22Rv1 (cell line): ENCODE measurements at regions not wholly inside any gene's neighbourhood (a gene's known extent, or its start where the extent isn't known, plus 50 kb on each side); places are given as distances from the start of the nearest gene placed in this dataset.

Source experiments
- ZFX ChIP-seq: fragments of 450-650 bp; IDR thresholded peaks from 2 replicates; pipeline ENCODE4 v1.6.1; 2017; ENCODE audit warnings: antibody characterized with exemption, borderline replicate concordance
- TF ChIP-seq, protein P1 (sequence below): fragments of 450-650 bp; IDR thresholded peaks from 2 replicates; pipeline ENCODE4 v1.5.1; 2017; ENCODE audit warnings: mild to moderate bottlenecking

DNA sequence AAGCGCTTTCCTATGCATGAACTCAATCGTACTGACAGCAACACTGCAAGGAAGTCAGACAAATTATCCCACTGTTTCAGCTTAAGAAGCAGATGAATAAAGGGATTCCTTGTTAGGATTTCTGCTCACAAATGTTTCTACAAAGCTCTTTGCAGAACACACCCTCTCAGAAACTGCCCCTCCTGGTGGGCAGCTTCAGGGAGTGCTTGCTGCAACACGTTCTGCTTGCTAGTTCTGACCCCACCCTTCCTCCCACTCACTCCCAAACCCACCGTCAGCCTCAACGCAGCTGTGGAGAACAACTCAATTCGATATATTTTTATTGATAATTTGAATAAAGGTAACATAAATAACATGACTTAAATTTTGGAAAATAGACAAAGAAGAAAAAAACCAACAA, 250.8 kb upstream of the PRDM1 start:
- TF ChIP-seq, protein P1, sequence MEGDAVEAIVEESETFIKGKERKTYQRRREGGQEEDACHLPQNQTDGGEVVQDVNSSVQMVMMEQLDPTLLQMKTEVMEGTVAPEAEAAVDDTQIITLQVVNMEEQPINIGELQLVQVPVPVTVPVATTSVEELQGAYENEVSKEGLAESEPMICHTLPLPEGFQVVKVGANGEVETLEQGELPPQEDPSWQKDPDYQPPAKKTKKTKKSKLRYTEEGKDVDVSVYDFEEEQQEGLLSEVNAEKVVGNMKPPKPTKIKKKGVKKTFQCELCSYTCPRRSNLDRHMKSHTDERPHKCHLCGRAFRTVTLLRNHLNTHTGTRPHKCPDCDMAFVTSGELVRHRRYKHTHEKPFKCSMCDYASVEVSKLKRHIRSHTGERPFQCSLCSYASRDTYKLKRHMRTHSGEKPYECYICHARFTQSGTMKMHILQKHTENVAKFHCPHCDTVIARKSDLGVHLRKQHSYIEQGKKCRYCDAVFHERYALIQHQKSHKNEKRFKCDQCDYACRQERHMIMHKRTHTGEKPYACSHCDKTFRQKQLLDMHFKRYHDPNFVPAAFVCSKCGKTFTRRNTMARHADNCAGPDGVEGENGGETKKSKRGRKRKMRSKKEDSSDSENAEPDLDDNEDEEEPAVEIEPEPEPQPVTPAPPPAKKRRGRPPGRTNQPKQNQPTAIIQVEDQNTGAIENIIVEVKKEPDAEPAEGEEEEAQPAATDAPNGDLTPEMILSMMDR = peak; percentile 17; the same call in 1 of the 2 replicates
- TF ChIP-seq ZFX = no peak
